ENCODE measurements at regions not wholly inside any gene's neighbourhood (a gene's known extent, or its start where the extent isn't known, plus 50 kb on each side); places are given as distances from the start of the nearest gene placed in this dataset.
"Not testable (repeated sequence)": the region's sequence is repeated elsewhere in the genome, so short reads cannot be mapped to it uniquely, and the experiment has no call there.

GRCh38 chr5:25090854-25091253 lies 446.1 kb upstream of the CDH10 start:
- Histone ChIP-seq H3K4me3 (ENCODE audit: low read length) (no peak overlapping the region), H4K20me1 (ENCODE audit: control insufficient read depth, insufficient read depth, low read depth, low read length) (no peaks in the 10 kb centered on the region), H3K9me3 (ENCODE audit: control insufficient read depth, insufficient read depth, low read length) (no peaks in the 10 kb centered on the region), H3K79me2 (ENCODE audit: control insufficient read depth, low read length) (no peaks in the 10 kb centered on the region), H3K4me1 (ENCODE audit: control insufficient read depth, low read length) (no peaks in the 10 kb centered on the region), H3K9me2 (replicated peaks; ENCODE audit: control insufficient read depth, low read length) (no peaks in the 10 kb centered on the region), H3F3A (ENCODE audit: control insufficient read depth, insufficient read depth) (no peaks in the 10 kb centered on the region), H3K4me2 (ENCODE audit: low read length) (no peak overlapping the region), H3K27ac (ENCODE audit: low read depth, low read length) (no peak overlapping the region), H3K27me3 (ENCODE audit: control insufficient read depth, low read length) (no peaks in the 10 kb centered on the region), H3K36me3 (ENCODE audit: control insufficient read depth, low read length) (no peaks in the 10 kb centered on the region)
- TF ChIP-seq EZH2phosphoT487 (IDR thresholded peaks at IDR 0.05; ENCODE audit: borderline replicate concordance, low read length) (no peak), CTCF (IDR thresholded peaks at IDR 0.05; ENCODE audit: low read depth, low read length, poor library complexity, severe bottlenecking) (no peak)

- Histone ChIP-seq H3K4me3 (ENCODE audit: low read length) (no peak overlapping the region), H3F3A (ENCODE audit: control insufficient read depth, insufficient read depth) (no peaks in the 10 kb centered on the region), H3K27me3 (ENCODE audit: control insufficient read depth, low read length) (no peaks in the 10 kb centered on the region), H3K4me2 (ENCODE audit: low read length) (no peak overlapping the region), H3K4me1 (ENCODE audit: control insufficient read depth, low read length) (no peaks in the 10 kb centered on the region), H3K27ac (ENCODE audit: low read depth, low read length) (no peak overlapping the region), H4K20me1 (ENCODE audit: control insufficient read depth, insufficient read depth, low read depth, low read length) (no peaks in the 10 kb centered on the region), H3K36me3 (ENCODE audit: control insufficient read depth, low read length) (no peaks in the 10 kb centered on the region), H3K9me2 (replicated peaks; ENCODE audit: control insufficient read depth, low read length) (no peaks in the 10 kb centered on the region), H3K79me2 (ENCODE audit: control insufficient read depth, low read length) (no peaks in the 10 kb centered on the region), H3K9me3 (ENCODE audit: control insufficient read depth, insufficient read depth, low read length) (no peaks in the 10 kb centered on the region)
- TF ChIP-seq CTCF (IDR thresholded peaks at IDR 0.05; ENCODE audit: low read depth, low read length, poor library complexity, severe bottlenecking) = no peak
Measured at GRCh38 chr5:25090275-25090674, 445.5 kb upstream of the CDH10 start.

GRCh38 chr5:25088689-25089088 lies 443.9 kb upstream of the CDH10 start:
- H3K36me3 ChIP-seq (ENCODE audit: control insufficient read depth, low read length); H4K20me1 ChIP-seq (ENCODE audit: control insufficient read depth, insufficient read depth, low read depth, low read length); H3K4me3 ChIP-seq (ENCODE audit: low read length); H3K9me3 ChIP-seq (ENCODE audit: control insufficient read depth, insufficient read depth, low read length); H3K27ac ChIP-seq (ENCODE audit: low read depth, low read length); H3K9me2 ChIP-seq (replicated peaks; ENCODE audit: control insufficient read depth, low read length); H3K79me2 ChIP-seq (ENCODE audit: control insufficient read depth, low read length); H3K4me1 ChIP-seq (ENCODE audit: control insufficient read depth, low read length); H3K27me3 ChIP-seq (ENCODE audit: control insufficient read depth, low read length); H3F3A ChIP-seq (ENCODE audit: control insufficient read depth, insufficient read depth); H3K4me2 ChIP-seq (ENCODE audit: low read length): not testable (repeated sequence)

GRCh38 chr5:25083261-25083660 lies 438.5 kb upstream of the CDH10 start:
- H3K4me2 ChIP-seq (ENCODE audit: low read length); H3K4me1 ChIP-seq (ENCODE audit: control insufficient read depth, low read length); H3K9me3 ChIP-seq (ENCODE audit: control insufficient read depth, insufficient read depth, low read length); H3K27me3 ChIP-seq (ENCODE audit: control insufficient read depth, low read length); H3K79me2 ChIP-seq (ENCODE audit: control insufficient read depth, low read length); H3F3A ChIP-seq (ENCODE audit: control insufficient read depth, insufficient read depth); H3K9me2 ChIP-seq (replicated peaks; ENCODE audit: control insufficient read depth, low read length); H3K4me3 ChIP-seq (ENCODE audit: low read length); H4K20me1 ChIP-seq (ENCODE audit: control insufficient read depth, insufficient read depth, low read depth, low read length); H3K27ac ChIP-seq (ENCODE audit: low read depth, low read length); H3K36me3 ChIP-seq (ENCODE audit: control insufficient read depth, low read length): not testable (repeated sequence)

Measured in DOHH2 (cell line).